ENCODE measurements at regions not wholly inside any gene's neighbourhood (a gene's known extent, or its start where the extent isn't known, plus 50 kb on each side); places are given as distances from the start of the nearest gene placed in this dataset.

DNA sequence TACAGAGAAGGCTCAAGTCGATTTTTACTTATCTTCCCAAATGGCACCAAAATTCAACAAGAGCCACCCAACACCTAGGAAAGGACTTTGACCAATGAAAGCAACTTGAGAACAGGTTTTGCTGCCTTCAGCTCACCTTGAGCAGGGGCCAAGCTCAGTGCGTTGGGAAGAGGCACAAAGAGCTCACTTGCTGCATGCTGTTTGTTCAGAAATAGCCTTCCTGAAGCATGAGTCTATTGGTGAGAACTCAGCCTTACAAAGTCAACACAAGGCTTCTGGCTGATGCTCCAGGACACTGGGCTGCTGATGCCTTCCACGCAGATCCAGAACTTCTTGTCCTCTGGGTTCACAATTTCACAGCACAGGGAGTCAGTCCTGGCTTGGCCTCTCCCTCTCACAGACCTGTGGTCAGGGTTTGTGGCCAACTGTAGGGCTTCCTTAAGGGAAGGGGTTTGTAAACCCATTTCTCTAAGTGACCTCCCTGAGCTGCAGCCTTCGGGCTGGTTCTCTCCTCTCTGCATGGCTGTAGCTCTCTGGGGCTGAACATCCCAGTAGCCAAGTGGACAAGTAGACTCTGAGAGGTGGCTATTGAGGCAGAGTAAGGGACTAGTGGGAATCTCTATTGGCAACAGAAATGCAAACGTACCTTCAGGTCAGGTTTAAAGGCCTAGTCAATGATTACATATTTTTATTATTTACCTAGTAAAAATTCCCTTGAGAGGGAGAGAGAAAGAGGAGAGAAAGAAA lies 124.7 kb upstream of the GATA6 start (continued):
- TF ChIP-seq, protein P1, sequence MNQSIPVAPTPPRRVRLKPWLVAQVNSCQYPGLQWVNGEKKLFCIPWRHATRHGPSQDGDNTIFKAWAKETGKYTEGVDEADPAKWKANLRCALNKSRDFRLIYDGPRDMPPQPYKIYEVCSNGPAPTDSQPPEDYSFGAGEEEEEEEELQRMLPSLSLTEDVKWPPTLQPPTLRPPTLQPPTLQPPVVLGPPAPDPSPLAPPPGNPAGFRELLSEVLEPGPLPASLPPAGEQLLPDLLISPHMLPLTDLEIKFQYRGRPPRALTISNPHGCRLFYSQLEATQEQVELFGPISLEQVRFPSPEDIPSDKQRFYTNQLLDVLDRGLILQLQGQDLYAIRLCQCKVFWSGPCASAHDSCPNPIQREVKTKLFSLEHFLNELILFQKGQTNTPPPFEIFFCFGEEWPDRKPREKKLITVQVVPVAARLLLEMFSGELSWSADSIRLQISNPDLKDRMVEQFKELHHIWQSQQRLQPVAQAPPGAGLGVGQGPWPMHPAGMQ (IDR thresholded peaks at IDR 0.05; ENCODE audit: borderline replicate concordance), result no peak
- TF ChIP-seq KLF5 (IDR thresholded peaks at IDR 0.05; ENCODE audit: partially characterized antibody) (no peak), KAT2A (conservative IDR thresholded peaks at IDR 0.05; ENCODE audit: control insufficient read depth, low read depth, low read length) (no peak), CBX5 (IDR thresholded peaks at IDR 0.05; ENCODE audit: low read depth) (no peak), NKRF (conservative IDR thresholded peaks at IDR 0.05) (no peak)

- WGBS (ENCODE audit: insufficient coverage, insufficient replicate concordance, low lambda C conversion rate, missing lambda C conversion rate), result 15% methylated on average over 6 of the region's 6 CpGs
- no peaks in the 10 kb centered on the region for H3K9me3 ChIP-seq (replicated peaks; ENCODE audit: control insufficient read depth, insufficient read depth, low read length)
- BruUV-seq (replicated peaks), result no TSS peak
- no peaks in the 10 kb centered on the region; a peak in 2 of 4 replicates for H3K27me3 ChIP-seq (replicated peaks in 1 of 2; ENCODE audit: control insufficient read depth in 2 of 2, insufficient read depth in 2 of 2, low read length in 1 of 2)
- in situ Hi-C loops (cut with MboI) (loop anchor here (10.0 kb wide), 1 partner anchor 61 kb away; no protein-coding TSS in a partner anchor), intact Hi-C loops (cut with micrococcal nuclease; ENCODE audit: unreplicated experiment) (loop anchor here (10.0 kb wide), 1 partner anchor 61 kb away; no protein-coding TSS in a partner anchor)
- ChIA-PET RAD21 (ENCODE audit: unreplicated experiment) (no interaction called here), SMC1A (ENCODE audit: uncharacterized antibody, unreplicated experiment) (no interaction called here), CTCF (no interaction called here), POLR2A (no interaction called here)
- no peak for ATAC-seq
- no peak overlapping the region for H2AFZ ChIP-seq (ENCODE audit: control insufficient read depth, low read depth, low read length)
- no peak overlapping the region for H3K9ac ChIP-seq (ENCODE audit: control insufficient read depth, insufficient read depth, low read length)
- H3K4me1 ChIP-seq (ENCODE audit: control insufficient read depth, insufficient read depth, low read length), result no peaks in the 10 kb centered on the region
- no peaks in the 10 kb centered on the region for H3K36me3 ChIP-seq (ENCODE audit: control insufficient read depth in 2 of 2, insufficient read depth in 2 of 2, low read length in 1 of 2)
- H3K27ac ChIP-seq (ENCODE audit: control insufficient read depth, insufficient read depth), result no peak overlapping the region
- H3K4me3 ChIP-seq, result no peak overlapping the region
- no peaks in the 10 kb centered on the region for H3K79me2 ChIP-seq (ENCODE audit: control insufficient read depth, insufficient read depth, low read length)
- no peak overlapping the region for H3K4me2 ChIP-seq (ENCODE audit: control insufficient read depth, insufficient read depth)
- no peaks in the 10 kb centered on the region for H4K20me1 ChIP-seq (ENCODE audit: control insufficient read depth, insufficient read depth)
- no peak for DNase-seq (ENCODE audit: low read depth, low spot score)
- no peak for FAIRE-seq
- TF ChIP-seq ZNF384 (IDR thresholded peaks at IDR 0.05; ENCODE audit: borderline replicate concordance, low read depth, low read length), result no peak
- TF ChIP-seq MXI1 (IDR thresholded peaks at IDR 0.05; ENCODE audit: low read depth, low read length), result no peak
- no peak for TF ChIP-seq PRDM15 (CRISPR knock-in tag; IDR thresholded peaks at IDR 0.05)
- no peak for TF ChIP-seq RUNX3 (IDR thresholded peaks at IDR 0.05; ENCODE audit: low read length)
- TF ChIP-seq SMARCA5 (IDR thresholded peaks at IDR 0.05), result no peak
- TF ChIP-seq RBBP5 (conservative IDR thresholded peaks at IDR 0.05), result no peak
Measured at GRCh38 chr18:22045221-22045918, 124.0 kb upstream of the GATA6 start.
